Kidney epithelial cell (primary cell): ENCODE measurements at regions not wholly inside any gene's neighbourhood (a gene's known extent, or its start where the extent isn't known, plus 50 kb on each side); places are given as distances from the start of the nearest gene placed in this dataset.
"Not testable (repeated sequence)": the region's sequence is repeated elsewhere in the genome, so short reads cannot be mapped to it uniquely, and the experiment has no call there.

Experiments
- DNase-seq: peaks from one replicate; pipeline ENCODE4 v3.0.0-alpha.2; 2010; ENCODE audit warnings: low read depth
- H3K27me3 ChIP-seq: 2 replicates; pipeline ENCODE4 v1.6.0; 2011; ENCODE audit warnings: low read length; ENCODE audit not compliant: control insufficient read depth, insufficient read depth
- H3K36me3 ChIP-seq: 2 replicates; pipeline ENCODE4 v1.5.1; 2011; ENCODE audit warnings: low read length; ENCODE audit not compliant: control insufficient read depth, insufficient read depth
- H3K4me3 ChIP-seq: 2 replicates; pipeline ENCODE4 v1.5.1; 2011; ENCODE audit warnings: low read depth, mild to moderate bottlenecking, control low read depth, low read length
- CTCF ChIP-seq: IDR thresholded peaks from 2 replicates; pipeline ENCODE4 v1.5.1; 2011; ENCODE audit warnings: mild to moderate bottlenecking, moderate library complexity, low read length, control low read depth, inconsistent platforms; ENCODE audit not compliant: insufficient read depth, poor library complexity, severe bottlenecking

- not testable (repeated sequence) for H3K36me3 ChIP-seq, DNase-seq, H3K27me3 ChIP-seq
- H3K4me3 ChIP-seq: peak overlapping the region; percentile 39
These were observed 91.2 kb downstream of the TRIM43 start for GRCh38 chr2:95682889-95683517.

GRCh38 chr2:95685513-95685912, 93.7 kb downstream of the TRIM43 start:
- TF ChIP-seq CTCF: no peak
- Histone ChIP-seq H3K36me3 (no peaks in the 10 kb centered on the region), H3K27me3 (no peaks in the 10 kb centered on the region), H3K4me3 (no peak overlapping the region)
- DNase-seq: no peak

- H3K36me3 ChIP-seq, H3K4me3 ChIP-seq, H3K27me3 ChIP-seq, DNase-seq: not testable (repeated sequence)
These were observed 94.4 kb downstream of the TRIM43 start for GRCh38 chr2:95686056-95686825.

GRCh38 chr2:95687852-95688251, 96.1 kb downstream of the TRIM43 start:
- DNase-seq: peak; percentile 49
- H3K36me3 ChIP-seq, H3K4me3 ChIP-seq, H3K27me3 ChIP-seq: not testable (repeated sequence)

GRCh38 chr2:95691210-95691609, 99.4 kb downstream of the TRIM43 start:
- not testable (repeated sequence) for H3K36me3 ChIP-seq, DNase-seq, H3K27me3 ChIP-seq, H3K4me3 ChIP-seq

GRCh38 chr2:95693071-95693846, 101.5 kb downstream of the TRIM43 start:
- H3K4me3 ChIP-seq, H3K36me3 ChIP-seq, DNase-seq, H3K27me3 ChIP-seq: not testable (repeated sequence)

GRCh38 chr2:95695613-95696012, 103.8 kb downstream of the TRIM43 start:
- H3K4me3 ChIP-seq: no peak overlapping the region
- H3K27me3 ChIP-seq: no peaks in the 10 kb centered on the region
- no peak for TF ChIP-seq CTCF
- no peaks in the 10 kb centered on the region for H3K36me3 ChIP-seq
- no peak for DNase-seq

- Histone ChIP-seq H3K27me3 (no peaks in the 10 kb centered on the region), H3K4me3 (no peak overlapping the region), H3K36me3 (no peaks in the 10 kb centered on the region)
- peak; percentile 14 for DNase-seq
- no peak for TF ChIP-seq CTCF
These were observed 106.3 kb downstream of the TRIM43 start for GRCh38 chr2:95698146-95698545.

GRCh38 chr2:95699201-95700184, 107.7 kb downstream of the TRIM43 start:
- not testable (repeated sequence) for DNase-seq, H3K36me3 ChIP-seq, H3K4me3 ChIP-seq, H3K27me3 ChIP-seq
